ENCODE measurements at regions not wholly inside any gene's neighbourhood (a gene's known extent, or its start where the extent isn't known, plus 50 kb on each side); places are given as distances from the start of the nearest gene placed in this dataset.
"Not testable (repeated sequence)": the region's sequence is repeated elsewhere in the genome, so short reads cannot be mapped to it uniquely, and the experiment has no call there.

- not testable (repeated sequence) for TF ChIP-seq CTCF, POLR2AphosphoS5, POLR2A (IDR thresholded peaks at IDR 0.05)
These were observed 100.7 kb upstream of the TP53TG3D start for GRCh38 chr16:32152434-32152833.

Measured in breast epithelium (tissue), 3 donors.